H9 (cell line): ENCODE measurements at regions not wholly inside any gene's neighbourhood (a gene's known extent, or its start where the extent isn't known, plus 50 kb on each side); places are given as distances from the start of the nearest gene placed in this dataset.

ENCODE experiments used
- DNase-seq: peaks from one replicate; pipeline ENCODE4 v3.0.0-alpha.2; 2017
- H2AFZ ChIP-seq: one replicate; pipeline ENCODE4 v1.6.1; 2013; ENCODE audit warnings: mild to moderate bottlenecking, low read length, control low read depth, moderate library complexity
- H2AK5ac ChIP-seq: 2 replicates; pipeline ENCODE4 v1.6.1; 2013; ENCODE audit warnings: low read length, control low read depth, mixed read lengths; ENCODE audit not compliant: insufficient read length
- H2BK120ac ChIP-seq: one replicate; pipeline ENCODE4 v1.6.1; 2013; ENCODE audit warnings: low read depth, mild to moderate bottlenecking, low read length, control low read depth, inconsistent platforms; ENCODE audit not compliant: poor library complexity, severe bottlenecking
- H2BK12ac ChIP-seq: 2 replicates; pipeline ENCODE4 v1.6.1; 2013; ENCODE audit warnings: low read length, control low read depth, mixed read lengths, low read depth; ENCODE audit not compliant: insufficient read length
- H2BK15ac ChIP-seq: 2 replicates; pipeline ENCODE4 v1.6.1; 2013; ENCODE audit warnings: low read depth, low read length, control low read depth
- H2BK20ac ChIP-seq: one replicate; pipeline ENCODE4 v1.6.1; 2013; ENCODE audit warnings: low read depth, mild to moderate bottlenecking, low read length, control low read depth, inconsistent platforms; ENCODE audit not compliant: poor library complexity, severe bottlenecking
- H2BK5ac ChIP-seq: 2 replicates; pipeline ENCODE4 v1.6.1; 2013; ENCODE audit warnings: low read length, control low read depth, mixed read lengths; ENCODE audit not compliant: insufficient read length
- H3K14ac ChIP-seq: 2 replicates; pipeline ENCODE4 v1.6.1; 2013; ENCODE audit warnings: low read length, control low read depth; ENCODE audit not compliant: insufficient read depth
- H3K18ac ChIP-seq: 2 replicates; pipeline ENCODE4 v1.6.1; 2013; ENCODE audit warnings: low read depth, mild to moderate bottlenecking, mixed read lengths, low read length, control low read depth; ENCODE audit not compliant: insufficient read length
- H3K23ac ChIP-seq: 2 replicates; pipeline ENCODE4 v1.6.1; 2013; ENCODE audit warnings: low read length, control low read depth, mixed read lengths, low read depth; ENCODE audit not compliant: insufficient read length
- H3K23me2 ChIP-seq: 2 replicates; pipeline ENCODE4 v1.6.1; 2013; ENCODE audit warnings: low read depth, mild to moderate bottlenecking, mixed read lengths, low read length, control low read depth; ENCODE audit not compliant: insufficient read length, poor library complexity, severe bottlenecking
- H3K27ac ChIP-seq: 2 replicates; pipeline ENCODE4 v1.5.1; 2013; ENCODE audit warnings: low read length, control low read depth, mixed read lengths, low read depth; ENCODE audit not compliant: insufficient read length
- H3K27me3 ChIP-seq: 2 replicates; pipeline ENCODE4 v1.6.1; 2013; ENCODE audit warnings: low read length, control low read depth, inconsistent platforms; ENCODE audit not compliant: insufficient read depth
- H3K4ac ChIP-seq: 2 replicates; pipeline ENCODE4 v1.6.1; 2013; ENCODE audit warnings: low read depth, mild to moderate bottlenecking, control low read depth, inconsistent platforms, low read length, moderate library complexity
- H3K4me1 ChIP-seq: 2 replicates; pipeline ENCODE4 v1.6.1; 2013; ENCODE audit warnings: low read length, control low read depth, inconsistent platforms; ENCODE audit not compliant: insufficient read depth
- H3K4me2 ChIP-seq: 2 replicates; pipeline ENCODE4 v1.6.1; 2013; ENCODE audit warnings: low read length, control low read depth, mixed read lengths; ENCODE audit not compliant: insufficient read length, insufficient read depth
- H3K56ac ChIP-seq: 2 replicates; pipeline ENCODE4 v1.6.1; 2013; ENCODE audit warnings: low read depth, mild to moderate bottlenecking, mixed read lengths, low read length, control low read depth; ENCODE audit not compliant: insufficient read length
- H3K79me1 ChIP-seq: 2 replicates; pipeline ENCODE4 v1.6.1; 2013; ENCODE audit warnings: low read depth, mild to moderate bottlenecking, moderate library complexity, low read length, control low read depth, inconsistent platforms; ENCODE audit not compliant: insufficient read depth, poor library complexity, severe bottlenecking
- H3K79me2 ChIP-seq: 2 replicates; pipeline ENCODE4 v1.6.1; 2013; ENCODE audit warnings: low read length, control low read depth, inconsistent platforms; ENCODE audit not compliant: insufficient read depth
- H3K9ac ChIP-seq: 2 replicates; pipeline ENCODE4 v1.6.1; 2013; ENCODE audit warnings: low read length, control low read depth, mixed read lengths; ENCODE audit not compliant: insufficient read length; ENCODE audit errors: extremely low read depth
- H3K9me3 ChIP-seq: one replicate; pipeline ENCODE4 v1.6.1; 2013; ENCODE audit warnings: low read depth, low read length, inconsistent platforms; ENCODE audit not compliant: control insufficient read depth
- H3T11ph ChIP-seq: one replicate; pipeline ENCODE4 v1.6.1; 2013; ENCODE audit warnings: mild to moderate bottlenecking, low read length, control low read depth, inconsistent platforms
- H4K20me1 ChIP-seq: one replicate; pipeline ENCODE4 v1.6.1; 2013; ENCODE audit not compliant: control insufficient read depth, insufficient read length, insufficient read depth
- H4K5ac ChIP-seq: 2 replicates; pipeline ENCODE4 v1.6.1; 2013; ENCODE audit warnings: low read depth, mild to moderate bottlenecking, mixed read lengths, low read length, control low read depth; ENCODE audit not compliant: insufficient read length
- H4K8ac ChIP-seq: replicated peaks from 2 replicates; pipeline ENCODE4 v1.6.1; 2013; ENCODE audit warnings: low read length, control low read depth, mixed read lengths, low read depth; ENCODE audit not compliant: insufficient read length
- H4K91ac ChIP-seq: 2 replicates; pipeline ENCODE4 v1.6.1; 2013; ENCODE audit warnings: low read depth, mild to moderate bottlenecking, moderate library complexity, mixed read lengths, low read length, control low read depth; ENCODE audit not compliant: insufficient read length
- H3K27ac Mint-ChIP-seq, 3 experiments: 2 replicates in 2 of 3; 3 replicates in 1 of 3; pipeline ENCODE4 v1.8.0; 2020 to 2021; ENCODE audit warnings: mixed read lengths in 3 of 3, mild to moderate bottlenecking in 1 of 3, moderate library complexity in 1 of 3
- H3K27me3 Mint-ChIP-seq: 2 replicates; pipeline ENCODE4 v1.8.0; 2021; ENCODE audit warnings: low read depth, mild to moderate bottlenecking, moderate library complexity, mixed read lengths
- H3K36me3 Mint-ChIP-seq, 3 experiments: 2 replicates in 2 of 3; 3 replicates in 1 of 3; pipeline ENCODE4 v1.8.0; 2020 to 2021; ENCODE audit warnings: low read depth in 3 of 3, mixed read lengths in 3 of 3; ENCODE audit not compliant: insufficient read depth in 1 of 3
- H3K4me1 Mint-ChIP-seq, 2 experiments: 2 replicates each; pipeline ENCODE4 v1.8.0; 2020; ENCODE audit warnings: mixed read lengths in 2 of 2
- H3K4me3 Mint-ChIP-seq, 2 experiments: 2 replicates in 1 of 2; 3 replicates in 1 of 2; pipeline ENCODE4 v1.8.0; 2020 to 2021; ENCODE audit warnings: mild to moderate bottlenecking in 2 of 2, mixed read lengths in 2 of 2, moderate library complexity in 1 of 2
- H3K9me3 Mint-ChIP-seq, 2 experiments: 2 replicates in 1 of 2; 3 replicates in 1 of 2; pipeline ENCODE4 v1.8.0; 2020; ENCODE audit warnings: mild to moderate bottlenecking in 2 of 2, mixed read lengths in 2 of 2, moderate library complexity in 1 of 2
- CTCF ChIP-seq: fragments of 200-600 bp; sonication (generic); conservative IDR thresholded peaks from 3 replicates; pipeline ENCODE4 v1.8.0; 2021; ENCODE audit warnings: antibody characterized with exemption, mild to moderate bottlenecking
- WGBS: extraction: QIAGEN DNeasy Blood & Tissue Kit; methylation state at CpG from one replicate; pipeline ENCODE4 v1.1.7; 2013; ENCODE audit warnings: missing lambda C conversion rate, low lambda C conversion rate, mixed read lengths; ENCODE audit not compliant: insufficient read length; ENCODE audit errors: extremely low coverage; 5-methylcytosine and 5-hydroxymethylcytosine counted together

- no peak overlapping the region for H3K4me3 Mint-ChIP-seq
- H4K8ac ChIP-seq, result no peak overlapping the region
- peaks cover 13% of the 10 kb centered on the region for H3K9me3 ChIP-seq
- H3K36me3 Mint-ChIP-seq, result peaks cover 12 to 23% (median 14%) of the 10 kb centered on the region in 3 experiments
- no peak overlapping the region for H3K14ac ChIP-seq
- H4K20me1 ChIP-seq, result no peaks in the 10 kb centered on the region
- H3T11ph ChIP-seq, result no peak overlapping the region
- no peak overlapping the region for H3K4me2 ChIP-seq
- no peak overlapping the region for H2BK15ac ChIP-seq
- no peaks in the 10 kb centered on the region for H3K27me3 ChIP-seq
- H2BK12ac ChIP-seq, result no peak overlapping the region
- no peak for TF ChIP-seq CTCF
- H3K4me1 ChIP-seq, result no peaks in the 10 kb centered on the region
- H3K27ac ChIP-seq, result no peak overlapping the region
- H2AFZ ChIP-seq, result no peak overlapping the region
- H3K27me3 Mint-ChIP-seq, result peaks cover 4% of the 10 kb centered on the region
- H3K23ac ChIP-seq, result no peak overlapping the region
- H2AK5ac ChIP-seq, result no peak overlapping the region
- no peak overlapping the region for H3K56ac ChIP-seq
- H3K79me1 ChIP-seq, result no peaks in the 10 kb centered on the region
- H3K27ac Mint-ChIP-seq, result no peak overlapping the region
- no peaks in the 10 kb centered on the region for H3K79me2 ChIP-seq
- no peak overlapping the region for H4K91ac ChIP-seq
- no CpG with 5 or more reads among the region's 11 CpGs for WGBS
- no peak overlapping the region for H3K4ac ChIP-seq
- no peak overlapping the region for H2BK120ac ChIP-seq
- H3K4me1 Mint-ChIP-seq, result peaks cover 5 to 16% of the 10 kb centered on the region in 2 experiments
- H3K18ac ChIP-seq, result no peak overlapping the region
- no peak for DNase-seq
- H2BK20ac ChIP-seq, result no peak overlapping the region
- H3K9me3 Mint-ChIP-seq, result peaks cover 21 to 23% of the 10 kb centered on the region in 2 experiments
- no peak overlapping the region for H2BK5ac ChIP-seq
- H3K23me2 ChIP-seq, result no peaks in the 10 kb centered on the region
- no peak overlapping the region for H4K5ac ChIP-seq
- H3K9ac ChIP-seq, result no peak overlapping the region
Measured at GRCh38 chr1:244304156-244304555, 147.6 kb downstream of the ADSS2 start.
